ENCODE measurements at regions not wholly inside any gene's neighbourhood (a gene's known extent, or its start where the extent isn't known, plus 50 kb on each side); places are given as distances from the start of the nearest gene placed in this dataset.
"Not testable (repeated sequence)": the region's sequence is repeated elsewhere in the genome, so short reads cannot be mapped to it uniquely, and the experiment has no call there.

DNA sequence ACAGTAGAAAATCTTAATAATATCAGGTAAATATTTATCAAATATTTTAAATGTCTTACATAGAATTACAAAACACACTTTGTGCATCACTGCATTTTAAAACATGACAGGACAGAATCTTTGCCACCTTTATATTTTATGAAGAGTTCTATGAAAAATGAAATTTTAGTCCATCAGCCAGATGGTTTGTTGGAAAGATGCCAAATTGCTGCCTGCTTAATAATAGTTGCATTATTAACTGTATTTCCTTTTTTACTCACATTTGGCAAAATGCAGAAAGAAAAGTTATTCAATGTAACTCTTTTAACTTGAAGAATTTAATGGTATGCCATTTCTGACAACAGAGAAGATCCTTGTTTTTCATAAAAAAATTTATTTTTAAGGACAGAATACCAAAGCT, 1271.6 kb downstream of the NSUN3 start:
- no peak overlapping the region for H3K27ac Mint-ChIP-seq
- POLR2A ChIA-PET, result no interaction called here

DNA sequence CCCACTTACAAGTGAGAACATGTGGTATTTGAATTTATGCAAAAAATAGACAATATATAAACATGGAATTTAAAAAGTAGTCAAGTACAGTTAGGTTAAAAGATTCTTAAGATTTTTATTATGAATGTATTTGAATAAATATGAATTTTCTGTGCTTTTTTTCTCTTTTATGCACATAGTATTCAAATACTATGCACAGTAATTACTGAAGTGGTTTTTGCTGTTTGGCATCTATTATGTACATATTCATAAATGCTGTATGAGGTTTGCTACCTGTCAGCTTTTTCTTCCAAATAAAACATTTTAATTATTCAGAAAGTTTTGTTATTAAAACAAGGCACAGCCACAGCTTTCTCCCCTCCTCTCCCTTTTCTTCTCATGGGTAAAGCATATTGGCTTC, 1272.7 kb downstream of the NSUN3 start:
- POLR2A ChIA-PET, result no interaction called here
- DNase-seq (no peak), ATAC-seq (no peak)
- Mint-ChIP-seq H3K36me3 (no peaks in the 10 kb centered on the region), H3K27me3 (no peaks in the 10 kb centered on the region), H3K27ac (no peak overlapping the region), H3K4me3 (no peak overlapping the region), H3K4me1 (no peaks in the 10 kb centered on the region), H3K9me3 (peaks cover 0 to 10% (median 5%) of the 10 kb centered on the region in 9 donors)

More for the DNA sequence above, 1271.6 kb downstream of the NSUN3 start:
- Mint-ChIP-seq H3K9me3 (peaks cover 0 to 15% (median 7%) of the 10 kb centered on the region in 9 donors), H3K4me1 (no peaks in the 10 kb centered on the region), H3K27me3 (no peaks in the 10 kb centered on the region), H3K4me3 (no peak overlapping the region), H3K36me3 (no peaks in the 10 kb centered on the region)
- no peak for DNase-seq
- ATAC-seq, result no peak

DNA sequence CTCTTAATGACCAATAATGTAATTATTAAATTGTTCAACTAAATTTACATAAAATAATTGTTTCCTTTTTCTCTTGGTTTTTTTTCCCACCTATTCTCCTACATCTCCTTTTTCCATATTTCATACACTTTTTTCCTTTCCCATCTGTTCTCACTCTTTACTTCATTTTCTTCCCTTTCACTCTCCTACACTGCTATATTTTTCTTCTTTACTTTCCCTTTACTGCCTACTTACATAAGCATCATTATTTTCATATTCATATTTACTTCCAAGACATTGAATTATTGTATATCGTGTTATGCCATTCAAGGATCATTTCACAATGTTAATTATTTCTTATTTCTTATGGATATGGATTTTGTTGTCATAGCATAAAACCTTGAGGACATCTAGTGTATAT, 1275.6 kb downstream of the NSUN3 start:
- H3K27ac Mint-ChIP-seq, result no peak overlapping the region
- H3K9me3 Mint-ChIP-seq, result peaks cover 0 to 16% (median 5%) of the 10 kb centered on the region in 9 donors
- H3K4me1 Mint-ChIP-seq, result no peaks in the 10 kb centered on the region
- ATAC-seq (no peak), DNase-seq (no peak)
- no peaks in the 10 kb centered on the region for H3K36me3 Mint-ChIP-seq
- no peak overlapping the region for H3K4me3 Mint-ChIP-seq
- H3K27me3 Mint-ChIP-seq, result no peaks in the 10 kb centered on the region
- POLR2A ChIA-PET, result no interaction called here

DNA sequence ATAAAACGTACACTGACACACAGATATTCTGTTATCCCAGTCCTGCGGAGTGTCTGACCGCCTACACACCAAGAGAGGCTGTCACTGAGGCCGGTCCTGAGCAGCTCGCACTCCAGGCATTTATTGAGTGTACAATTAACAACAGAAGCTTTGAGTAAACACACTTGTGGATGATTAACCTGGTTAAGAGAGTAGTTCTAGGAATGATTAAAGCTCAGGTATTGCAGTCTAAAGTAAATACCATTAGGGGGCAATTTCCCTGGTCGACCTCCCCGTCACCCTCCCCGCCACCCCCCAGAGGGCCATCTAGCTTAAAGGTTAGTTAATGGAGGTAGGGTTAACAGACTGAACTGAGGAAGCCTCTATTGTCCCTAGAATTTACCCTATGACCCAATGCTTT, 1278.5 kb downstream of the NSUN3 start:
- no peaks in the 10 kb centered on the region for H3K4me1 Mint-ChIP-seq
- DNase-seq (no peak), ATAC-seq (no peak)
- H3K36me3 Mint-ChIP-seq, result no peaks in the 10 kb centered on the region
- POLR2A ChIA-PET, result no interaction called here
- H3K27ac Mint-ChIP-seq, result no peak overlapping the region
- no peak overlapping the region for H3K4me3 Mint-ChIP-seq
- H3K27me3 Mint-ChIP-seq, result no peaks in the 10 kb centered on the region
- peaks cover 0 to 23% (median 5%) of the 10 kb centered on the region in 9 donors for H3K9me3 Mint-ChIP-seq

DNA sequence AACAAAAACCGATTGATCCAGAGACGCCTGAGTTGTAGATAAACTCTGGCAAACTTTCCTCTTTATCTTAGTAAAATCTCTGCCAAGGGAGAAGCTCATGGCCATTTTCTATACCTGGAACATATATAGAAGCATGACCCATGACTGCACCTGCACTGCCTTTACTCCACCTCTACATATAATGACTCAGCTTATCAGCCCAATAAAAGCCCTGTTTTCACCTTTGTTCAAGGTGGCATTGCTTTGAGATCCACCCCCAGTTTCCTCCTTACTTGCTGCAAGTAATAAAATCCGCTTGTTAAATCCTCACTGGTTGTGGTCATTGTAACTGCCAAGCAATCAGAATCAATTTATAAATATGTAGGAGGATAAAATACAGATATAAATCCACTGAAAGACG, 1280.4 kb downstream of the NSUN3 start:
- Mint-ChIP-seq H3K9me3 (peaks cover 0 to 23% (median 5%) of the 10 kb centered on the region in 9 donors), H3K4me1 (no peaks in the 10 kb centered on the region)
- no peak for ATAC-seq

DNA sequence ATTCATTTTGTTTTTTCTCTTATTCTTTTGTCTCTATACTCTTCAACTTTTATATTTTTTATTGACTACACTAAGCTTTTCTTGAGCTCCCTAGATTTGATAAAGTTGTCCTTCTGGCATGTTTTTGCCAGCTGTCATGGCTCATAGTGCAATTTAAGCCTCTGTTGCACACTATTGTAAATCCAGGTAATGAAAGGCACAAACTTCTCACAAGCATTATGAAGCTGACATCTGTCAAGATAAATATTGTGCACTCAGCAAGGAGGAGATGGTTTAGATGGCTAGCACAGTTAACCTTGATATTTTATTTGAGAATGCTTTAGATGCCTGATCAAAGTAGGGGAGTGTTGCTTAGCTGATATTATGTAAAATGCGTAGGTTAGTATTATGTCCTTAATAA, 1280.9 kb downstream of the NSUN3 start:
- H3K27me3 Mint-ChIP-seq, result no peaks in the 10 kb centered on the region
- POLR2A ChIA-PET, result no interaction called here
- no peak for ATAC-seq

More for the DNA sequence above, 1280.4 kb downstream of the NSUN3 start:
- no peaks in the 10 kb centered on the region for H3K27me3 Mint-ChIP-seq
- H3K36me3 Mint-ChIP-seq, result no peaks in the 10 kb centered on the region
- POLR2A ChIA-PET, result no interaction called here
- H3K4me3 Mint-ChIP-seq, result no peak overlapping the region
- H3K27ac Mint-ChIP-seq, result no peak overlapping the region
- no peak for DNase-seq

DNA sequence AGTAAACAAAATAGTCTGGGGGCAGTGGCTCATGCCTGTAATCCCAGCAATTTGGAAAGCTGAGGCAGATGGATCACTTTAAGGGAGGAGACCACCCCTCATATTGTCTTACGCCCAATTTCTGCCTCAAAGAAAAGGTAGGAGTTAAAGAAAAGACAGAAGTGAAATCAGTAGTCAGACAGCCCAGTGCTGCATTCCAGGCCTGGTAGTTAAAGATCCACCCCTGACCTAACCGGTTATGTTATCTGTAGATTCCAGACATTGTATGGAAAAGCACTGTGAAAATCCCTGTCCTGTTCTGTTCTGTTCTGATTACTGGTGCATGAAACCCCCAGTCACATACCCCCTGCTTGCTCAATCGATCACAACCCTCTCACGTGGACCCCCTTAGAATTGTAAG, 1285.1 kb downstream of the NSUN3 start:
- H3K27me3 Mint-ChIP-seq, H3K27ac Mint-ChIP-seq, H3K4me3 Mint-ChIP-seq: not testable (repeated sequence)

More for the DNA sequence above, 1280.9 kb downstream of the NSUN3 start:
- no peaks in the 10 kb centered on the region for H3K36me3 Mint-ChIP-seq
- H3K4me1 Mint-ChIP-seq, result no peaks in the 10 kb centered on the region
- no peak overlapping the region for H3K4me3 Mint-ChIP-seq
- H3K27ac Mint-ChIP-seq, result no peak overlapping the region
- peaks cover 0 to 23% (median 3%) of the 10 kb centered on the region in 9 donors for H3K9me3 Mint-ChIP-seq
- no peak for DNase-seq

DNA sequence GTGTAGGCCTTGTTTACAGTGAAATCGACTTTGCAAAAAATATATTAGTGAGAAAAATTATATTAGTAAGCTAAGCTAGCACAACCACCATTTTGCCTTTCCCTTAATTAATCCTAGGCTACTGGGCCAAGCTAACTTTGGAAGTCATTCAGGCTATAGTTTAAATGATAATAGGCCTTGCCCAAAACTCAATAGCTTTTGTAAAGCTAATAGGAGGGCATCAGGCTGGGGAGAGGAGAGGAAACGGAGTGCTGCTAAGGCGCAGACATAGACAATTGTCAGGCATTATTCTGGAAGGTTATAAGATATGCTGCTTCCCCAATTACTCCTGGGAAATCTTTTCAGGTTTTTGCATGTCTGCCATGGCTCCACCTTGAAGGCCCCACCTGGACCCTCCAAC, 1286.0 kb downstream of the NSUN3 start:
- Mint-ChIP-seq H3K4me3 (no peak overlapping the region), H3K27ac (no peak overlapping the region), H3K27me3 (no peaks in the 10 kb centered on the region), H3K36me3 (no peaks in the 10 kb centered on the region), H3K4me1 (no peaks in the 10 kb centered on the region), H3K9me3 (peaks cover 0 to 10% (median 0%) of the 10 kb centered on the region in 9 donors)
- POLR2A ChIA-PET, result no interaction called here
- no peak for ATAC-seq
- DNase-seq, result no peak

More for the DNA sequence above, 1285.1 kb downstream of the NSUN3 start:
- POLR2A ChIA-PET, ATAC-seq, H3K4me1 Mint-ChIP-seq, H3K36me3 Mint-ChIP-seq, DNase-seq: not testable (repeated sequence)
- peaks cover 0 to 20% (median 3%) of the 10 kb centered on the region in 9 donors for H3K9me3 Mint-ChIP-seq

DNA sequence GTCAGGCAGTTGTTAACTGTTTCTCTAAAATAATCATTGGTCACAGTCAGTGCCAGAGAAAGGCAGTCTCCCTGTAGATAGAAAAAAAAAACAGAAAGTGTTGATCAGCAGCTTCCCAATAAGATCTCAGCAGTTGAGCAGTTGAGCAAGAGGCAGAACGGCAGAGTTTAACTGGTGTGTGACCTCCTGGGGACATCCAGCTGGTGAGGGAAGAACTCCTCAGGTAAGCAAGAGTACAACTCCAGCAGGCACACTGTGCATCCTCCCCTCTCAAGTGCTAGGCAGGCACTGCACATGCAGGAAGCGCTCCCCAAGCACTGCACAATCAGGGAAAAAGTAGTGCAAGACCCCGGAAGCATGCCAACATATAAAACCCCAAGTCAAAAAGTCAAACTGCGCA, 1287.2 kb downstream of the NSUN3 start:
- no peaks in the 10 kb centered on the region for H3K27me3 Mint-ChIP-seq
- POLR2A ChIA-PET, result no interaction called here
- no peak overlapping the region for H3K4me3 Mint-ChIP-seq
- no peaks in the 10 kb centered on the region for H3K36me3 Mint-ChIP-seq
- H3K9me3 Mint-ChIP-seq, result peaks cover 0 to 6% (median 0%) of the 10 kb centered on the region in 9 donors
- ATAC-seq (no peak), DNase-seq (no peak)
- no peaks in the 10 kb centered on the region for H3K4me1 Mint-ChIP-seq
- H3K27ac Mint-ChIP-seq, result no peak overlapping the region

DNA sequence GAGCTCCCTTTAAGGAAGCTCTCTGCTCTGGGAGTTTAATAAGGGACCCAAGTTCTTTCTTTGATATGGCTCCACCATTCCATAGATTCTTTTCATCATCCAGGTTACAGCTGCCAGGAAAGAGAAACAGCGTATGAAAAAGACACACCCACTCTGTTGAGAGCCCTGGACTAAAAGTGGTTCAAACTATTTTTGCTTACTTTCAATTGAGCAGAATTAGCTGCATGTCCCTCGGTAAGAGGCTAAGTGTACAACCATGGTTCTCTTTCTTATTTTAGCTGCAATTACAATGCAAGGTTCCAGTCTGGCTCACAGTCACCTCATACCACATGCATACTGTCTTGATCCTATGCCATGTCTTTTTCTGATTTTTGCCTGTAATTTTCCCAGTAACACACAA, 1288.3 kb downstream of the NSUN3 start:
- POLR2A ChIA-PET, result no interaction called here
- Mint-ChIP-seq H3K9me3 (peaks cover 0 to 6% (median 0%) of the 10 kb centered on the region in 9 donors), H3K36me3 (no peaks in the 10 kb centered on the region), H3K27me3 (no peaks in the 10 kb centered on the region), H3K4me1 (no peaks in the 10 kb centered on the region), H3K4me3 (no peak overlapping the region), H3K27ac (no peak overlapping the region)
- no peak for ATAC-seq
- no peak for DNase-seq

DNA sequence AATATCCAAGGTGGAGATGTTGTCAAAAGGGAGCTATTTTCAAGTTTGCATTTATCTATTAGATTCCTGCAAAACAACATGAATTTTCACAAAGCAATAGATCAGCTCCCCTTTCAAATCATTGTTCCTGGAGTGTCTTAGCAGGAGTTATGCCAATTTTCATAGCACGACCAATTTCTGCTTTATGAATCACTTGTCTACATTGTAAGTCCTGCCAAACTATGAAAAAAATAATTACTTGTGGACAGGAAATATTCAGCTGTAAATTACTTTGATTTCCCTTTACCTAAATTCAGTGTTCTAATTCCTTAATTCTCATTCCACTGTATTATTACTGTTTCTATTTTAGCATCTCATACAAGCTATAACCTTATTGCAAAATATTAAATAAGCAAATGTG, 1289.6 kb downstream of the NSUN3 start:
- no peaks in the 10 kb centered on the region for H3K27me3 Mint-ChIP-seq

DNA sequence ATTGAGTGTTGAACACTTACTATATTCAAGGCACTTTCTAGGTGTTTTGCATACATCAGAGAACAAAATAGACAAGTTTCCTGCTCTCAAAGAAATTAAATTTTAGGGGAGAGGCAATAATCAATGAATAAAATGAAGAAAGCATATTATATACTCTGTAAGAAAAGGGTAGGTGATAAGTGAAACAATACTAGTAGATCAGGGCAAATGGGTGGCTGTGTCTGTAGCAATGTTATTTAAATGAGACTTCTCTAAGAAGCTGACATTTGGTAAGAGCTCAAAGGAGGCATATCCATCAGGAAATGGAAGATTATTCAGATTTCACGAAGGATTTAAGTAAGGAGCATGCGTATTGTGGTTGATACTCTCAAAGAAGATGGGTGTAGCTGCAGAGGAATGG, 1291.6 kb downstream of the NSUN3 start:
- POLR2A ChIA-PET, result no interaction called here
- Mint-ChIP-seq H3K27ac (no peak overlapping the region), H3K4me1 (no peaks in the 10 kb centered on the region), H3K36me3 (no peaks in the 10 kb centered on the region), H3K9me3 (peaks cover 0 to 10% (median 3%) of the 10 kb centered on the region in 9 donors), H3K27me3 (no peaks in the 10 kb centered on the region), H3K4me3 (no peak overlapping the region)
- DNase-seq (no peak), ATAC-seq (no peak)

More for the DNA sequence above, 1289.6 kb downstream of the NSUN3 start:
- Mint-ChIP-seq H3K27ac (no peak overlapping the region), H3K4me1 (no peaks in the 10 kb centered on the region), H3K4me3 (no peak overlapping the region), H3K9me3 (peaks cover 0 to 10% (median 0%) of the 10 kb centered on the region in 9 donors), H3K36me3 (no peaks in the 10 kb centered on the region)
- DNase-seq, result no peak
- ATAC-seq, result no peak
- POLR2A ChIA-PET, result no interaction called here

DNA sequence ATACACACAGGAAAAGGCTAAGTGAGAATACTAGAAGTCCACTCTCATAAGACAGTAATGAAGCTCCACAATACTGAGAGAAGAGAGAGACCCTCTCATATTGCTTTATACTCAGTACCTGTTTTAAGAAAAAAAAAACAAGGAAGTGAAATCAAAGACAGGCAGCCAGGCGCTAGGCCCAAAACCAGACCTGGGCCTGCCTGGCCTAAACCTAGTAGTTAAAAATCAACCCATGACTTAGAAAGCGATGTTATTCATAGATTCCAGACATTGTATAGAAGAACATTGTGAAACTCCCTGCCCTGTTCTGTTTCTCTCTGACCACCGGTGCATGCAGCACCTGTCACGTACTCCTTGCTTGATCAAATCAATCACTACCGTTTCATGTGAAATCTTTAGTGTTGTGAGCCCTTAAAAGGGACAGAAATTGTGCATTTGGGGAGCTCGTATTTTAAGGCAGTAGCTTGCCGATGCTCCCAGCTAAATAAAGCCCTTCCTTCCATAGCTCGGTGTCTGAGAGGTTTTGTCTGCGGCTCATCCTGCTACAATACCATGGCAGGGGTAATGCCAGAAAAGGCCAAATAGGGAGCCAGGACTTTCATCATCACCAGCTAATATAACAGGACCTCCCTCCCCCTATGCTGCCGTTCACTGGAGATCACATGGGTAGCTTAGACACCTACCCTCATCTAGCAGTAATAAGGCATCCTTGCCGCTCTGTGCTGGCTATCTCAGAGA, 1294.1 kb downstream of the NSUN3 start:
- Mint-ChIP-seq H3K27ac (no peak overlapping the region), H3K27me3 (no peaks in the 10 kb centered on the region), H3K4me3 (no peak overlapping the region), H3K4me1 (no peaks in the 10 kb centered on the region), H3K9me3 (peaks cover 0 to 19% (median 4%) of the 10 kb centered on the region in 9 donors), H3K36me3 (no peaks in the 10 kb centered on the region)
- POLR2A ChIA-PET, result no interaction called here
- DNase-seq (no peak), ATAC-seq (no peak)
